IPS-NIHi11 (cell line): ENCODE measurements at regions not wholly inside any gene's neighbourhood (a gene's known extent, or its start where the extent isn't known, plus 50 kb on each side); places are given as distances from the start of the nearest gene placed in this dataset.
"Not testable (repeated sequence)": the region's sequence is repeated elsewhere in the genome, so short reads cannot be mapped to it uniquely, and the experiment has no call there.

Source experiments
- DNase-seq: peaks from one replicate; pipeline ENCODE4 v3.0.0; 2012; ENCODE audit warnings: mixed read lengths, low spot score

DNA sequence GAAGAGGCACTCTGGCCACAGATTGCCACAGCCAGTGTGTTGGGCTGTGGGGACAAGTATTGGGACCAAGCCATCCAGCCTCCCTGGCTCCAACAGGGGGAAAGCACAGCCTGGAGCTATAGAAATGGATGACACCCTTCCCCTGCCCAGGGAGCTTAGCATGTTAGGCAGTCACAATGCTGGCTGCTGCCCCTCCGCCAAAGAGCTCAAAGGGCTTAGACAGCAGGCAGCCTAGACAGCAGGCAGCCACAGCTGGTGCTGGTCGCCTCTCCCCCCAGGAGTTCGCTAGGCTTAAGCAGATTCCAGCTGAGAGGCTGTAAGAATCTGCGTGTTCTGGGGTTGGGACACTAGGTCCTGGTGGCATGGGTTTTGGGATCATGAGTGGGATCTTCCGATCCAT is 94.5 kb upstream of the MXRA5 start:
- DNase-seq: no peak

- not testable (repeated sequence) for DNase-seq
Observed at GRCh38 chrX:3435916-3436315, 89.5 kb upstream of the MXRA5 start.

GRCh38 chrX:3435057-3435456 is 88.6 kb upstream of the MXRA5 start:
- no peak for DNase-seq

DNA sequence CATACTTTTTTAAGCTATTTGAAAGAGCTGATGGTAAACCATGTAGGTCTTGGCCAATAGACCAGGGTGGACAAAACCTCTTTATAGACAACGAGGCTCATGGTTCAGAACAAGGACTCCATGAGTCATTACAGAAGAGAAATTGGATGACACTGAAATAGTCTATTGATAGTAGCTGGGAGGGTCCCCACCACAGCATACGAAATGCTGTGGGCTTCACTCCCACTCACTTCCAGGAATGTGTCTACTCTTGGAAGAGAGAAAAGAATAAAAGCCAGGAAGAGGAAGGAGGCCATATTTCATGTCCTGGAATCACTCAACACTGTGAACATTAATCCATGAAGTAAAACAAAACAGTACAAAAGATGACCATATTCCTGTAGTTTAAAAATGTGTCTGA is 82.3 kb upstream of the MXRA5 start:
- DNase-seq: no peak

DNA sequence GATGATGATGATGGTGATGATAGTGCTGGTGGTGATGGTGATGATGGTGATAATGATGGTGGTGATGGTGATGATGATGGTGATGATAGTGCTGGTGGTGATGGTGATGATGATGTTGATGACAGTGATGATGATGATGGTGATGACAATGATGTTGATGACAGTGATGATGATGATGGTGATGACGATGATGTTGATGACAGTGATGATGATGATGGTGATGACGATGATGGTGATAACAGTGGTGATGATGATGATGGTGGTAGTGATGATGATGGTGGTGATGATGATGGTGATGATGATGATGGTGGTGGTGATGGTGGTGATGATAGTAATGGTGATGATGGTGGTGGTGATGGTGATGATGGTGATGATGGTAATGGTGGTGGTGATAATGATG is 80.1 kb upstream of the MXRA5 start:
- no peak for DNase-seq

- no peak for DNase-seq
Observed at GRCh38 chrX:3425031-3425430, 78.6 kb upstream of the MXRA5 start.

- DNase-seq: no peak
Observed at GRCh38 chrX:3420316-3420715, 73.9 kb upstream of the MXRA5 start.

DNA sequence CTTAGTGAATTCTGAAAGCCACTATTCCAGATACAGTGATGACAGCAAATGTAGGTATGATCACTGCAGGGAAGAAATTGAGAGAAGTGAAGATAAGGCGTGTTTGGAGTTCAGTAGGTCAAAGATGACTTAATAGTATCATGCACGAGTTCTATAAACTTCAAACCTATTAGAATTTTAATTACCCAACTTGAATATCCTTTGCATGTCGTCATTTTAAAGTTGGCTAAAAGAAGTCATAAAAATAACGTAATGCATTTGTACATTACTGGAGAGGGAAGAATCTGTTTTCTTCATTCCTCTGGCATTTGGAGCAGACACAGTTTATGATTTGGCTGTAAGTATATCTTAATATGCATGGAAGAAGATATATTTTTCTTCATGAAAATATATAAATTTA is 68.6 kb upstream of the MXRA5 start:
- no peak for DNase-seq

- not testable (repeated sequence) for DNase-seq
Observed at GRCh38 chrX:3411626-3412025, 65.2 kb upstream of the MXRA5 start.

- DNase-seq: not testable (repeated sequence)
Observed at GRCh38 chrX:3409936-3410335, 63.5 kb upstream of the MXRA5 start.

- DNase-seq: no peak
Observed at GRCh38 chrX:3407781-3408180, 61.3 kb upstream of the MXRA5 start.

DNA sequence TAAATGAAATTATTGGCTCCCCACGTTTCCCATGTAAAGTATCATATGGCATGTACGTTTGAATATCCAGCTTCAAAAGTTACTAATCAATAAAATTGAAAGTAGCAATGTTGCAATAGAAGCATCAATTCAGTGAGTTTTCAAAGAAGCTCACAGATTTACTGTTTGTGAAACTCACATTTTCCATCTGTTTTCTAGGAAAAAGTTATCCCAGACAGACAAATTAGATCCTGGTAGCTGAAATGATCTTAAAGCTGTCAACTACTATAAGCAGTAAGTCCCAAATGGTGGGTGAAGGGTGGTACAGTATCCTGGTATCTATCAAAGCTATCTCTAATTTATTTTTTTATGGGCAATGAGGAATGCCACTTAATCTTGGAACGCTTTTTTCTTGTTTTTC is 60.7 kb upstream of the MXRA5 start:
- DNase-seq: no peak

- no peak for DNase-seq
Observed at GRCh38 chrX:3403748-3404147, 57.3 kb upstream of the MXRA5 start.
